ENCODE measurements at regions not wholly inside any gene's neighbourhood (a gene's known extent, or its start where the extent isn't known, plus 50 kb on each side); places are given as distances from the start of the nearest gene placed in this dataset.

DNA sequence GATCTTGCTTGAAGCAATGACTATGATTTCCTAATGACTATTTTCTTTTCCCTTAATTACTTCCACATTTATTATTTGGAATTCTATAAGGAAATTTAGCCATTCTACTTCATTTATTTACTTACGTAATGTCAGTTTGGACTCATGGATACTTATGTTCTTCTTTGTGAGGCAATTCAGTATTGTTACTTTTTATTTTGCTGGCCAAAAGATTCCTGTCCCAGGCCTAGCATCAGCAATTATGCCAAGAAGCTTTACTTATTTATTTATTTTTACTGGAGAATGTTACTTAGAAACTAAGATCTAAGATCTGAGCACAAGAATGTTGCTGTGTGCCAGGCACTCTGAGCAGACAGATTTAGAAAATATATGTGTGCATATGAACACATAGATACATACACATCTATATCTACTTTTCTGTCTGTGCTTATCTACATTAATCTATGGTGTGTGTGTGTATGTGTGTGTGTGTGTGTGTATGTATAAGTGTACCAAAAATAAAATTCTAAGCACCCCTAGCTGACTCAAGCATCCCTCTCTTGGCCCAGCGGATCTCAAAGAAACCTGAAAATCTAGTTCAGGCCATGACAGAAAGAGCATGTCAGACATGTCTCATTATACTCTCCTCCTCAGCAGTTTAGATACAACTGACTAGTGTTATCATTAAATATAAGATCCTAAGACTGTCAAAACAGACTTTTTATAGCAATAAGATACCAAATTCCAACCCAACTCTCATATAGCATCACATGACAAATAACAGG lies 640.0 kb upstream of the GJE1 start:
- H3K4me3 ChIP-seq (ENCODE audit: low read depth, low read length) = no peak overlapping the region
- no peak for DNase-seq (ENCODE audit: low read depth)

DNA sequence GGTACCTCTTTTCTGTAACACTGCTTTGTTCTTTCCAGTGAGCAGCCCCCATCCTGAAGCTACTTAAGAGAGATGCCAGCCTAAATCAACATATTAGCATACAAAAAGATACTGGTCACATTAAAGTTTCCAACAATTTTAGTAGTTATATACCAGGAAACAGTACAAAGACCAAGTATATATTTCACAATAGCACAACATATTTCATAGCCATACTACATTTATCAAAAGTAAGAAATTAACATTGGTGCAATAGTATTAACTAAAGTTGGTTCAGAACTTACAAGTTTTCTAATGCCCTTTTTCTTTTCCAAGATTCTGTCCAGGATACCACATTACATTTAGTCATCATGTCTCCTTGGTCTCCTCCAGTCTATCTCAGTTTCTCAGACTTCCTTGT lies 641.0 kb upstream of the GJE1 start:
- DNase-seq (ENCODE audit: low read depth) = no peak
- no peak overlapping the region for H3K4me3 ChIP-seq (ENCODE audit: low read depth, low read length)
- TF ChIP-seq POLR2A (IDR thresholded peaks at IDR 0.05; ENCODE audit: extremely low read depth, insufficient read length) = no peak
- TF ChIP-seq, protein P1, sequence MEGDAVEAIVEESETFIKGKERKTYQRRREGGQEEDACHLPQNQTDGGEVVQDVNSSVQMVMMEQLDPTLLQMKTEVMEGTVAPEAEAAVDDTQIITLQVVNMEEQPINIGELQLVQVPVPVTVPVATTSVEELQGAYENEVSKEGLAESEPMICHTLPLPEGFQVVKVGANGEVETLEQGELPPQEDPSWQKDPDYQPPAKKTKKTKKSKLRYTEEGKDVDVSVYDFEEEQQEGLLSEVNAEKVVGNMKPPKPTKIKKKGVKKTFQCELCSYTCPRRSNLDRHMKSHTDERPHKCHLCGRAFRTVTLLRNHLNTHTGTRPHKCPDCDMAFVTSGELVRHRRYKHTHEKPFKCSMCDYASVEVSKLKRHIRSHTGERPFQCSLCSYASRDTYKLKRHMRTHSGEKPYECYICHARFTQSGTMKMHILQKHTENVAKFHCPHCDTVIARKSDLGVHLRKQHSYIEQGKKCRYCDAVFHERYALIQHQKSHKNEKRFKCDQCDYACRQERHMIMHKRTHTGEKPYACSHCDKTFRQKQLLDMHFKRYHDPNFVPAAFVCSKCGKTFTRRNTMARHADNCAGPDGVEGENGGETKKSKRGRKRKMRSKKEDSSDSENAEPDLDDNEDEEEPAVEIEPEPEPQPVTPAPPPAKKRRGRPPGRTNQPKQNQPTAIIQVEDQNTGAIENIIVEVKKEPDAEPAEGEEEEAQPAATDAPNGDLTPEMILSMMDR (IDR thresholded peaks at IDR 0.05; ENCODE audit: low read depth, low read length) = no peak
- no peak for TF ChIP-seq MYC (IDR thresholded peaks at IDR 0.05; ENCODE audit: low read depth, low read length)
- TF ChIP-seq, protein P2, sequence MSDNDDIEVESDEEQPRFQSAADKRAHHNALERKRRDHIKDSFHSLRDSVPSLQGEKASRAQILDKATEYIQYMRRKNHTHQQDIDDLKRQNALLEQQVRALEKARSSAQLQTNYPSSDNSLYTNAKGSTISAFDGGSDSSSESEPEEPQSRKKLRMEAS (IDR thresholded peaks at IDR 0.05; ENCODE audit: low read depth, low read length) = no peak

More for the DNA sequence above, 640.0 kb upstream of the GJE1 start:
- no peak for TF ChIP-seq MYC (IDR thresholded peaks at IDR 0.05; ENCODE audit: low read depth, low read length)
- no peak for TF ChIP-seq POLR2A (IDR thresholded peaks at IDR 0.05; ENCODE audit: extremely low read depth, insufficient read length)
- TF ChIP-seq, protein P2 (IDR thresholded peaks at IDR 0.05; ENCODE audit: low read depth, low read length) = no peak
- TF ChIP-seq, protein P1 (IDR thresholded peaks at IDR 0.05; ENCODE audit: low read depth, low read length) = no peak

DNA sequence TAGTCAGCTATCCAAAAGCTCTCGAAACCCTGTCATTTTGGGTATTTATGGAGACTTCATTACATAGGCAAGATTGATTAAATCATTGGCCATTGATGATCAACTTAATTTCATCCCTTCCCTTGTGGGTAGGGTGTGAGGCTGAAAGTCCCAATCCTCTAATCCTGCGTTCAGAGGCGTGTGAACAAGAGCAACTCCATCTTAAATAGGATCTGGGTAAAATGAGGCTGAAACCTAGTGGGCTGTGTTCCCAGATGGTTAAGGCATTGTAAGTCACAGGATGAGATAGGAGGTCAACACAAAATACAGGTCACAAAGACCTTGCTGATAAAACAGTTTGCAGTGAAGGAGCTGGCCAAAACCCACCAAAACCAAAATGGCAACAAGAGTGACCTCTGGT lies 641.7 kb upstream of the GJE1 start:
- TF ChIP-seq MYC (IDR thresholded peaks at IDR 0.05; ENCODE audit: low read depth, low read length) (no peak), POLR2A (IDR thresholded peaks at IDR 0.05; ENCODE audit: extremely low read depth, insufficient read length) (no peak)
- TF ChIP-seq, protein P1 (IDR thresholded peaks at IDR 0.05; ENCODE audit: low read depth, low read length) = no peak
- TF ChIP-seq, protein P2 (IDR thresholded peaks at IDR 0.05; ENCODE audit: low read depth, low read length) = no peak
- no peak overlapping the region for H3K4me3 ChIP-seq (ENCODE audit: low read depth, low read length)
- no peak for DNase-seq (ENCODE audit: low read depth)

DNA sequence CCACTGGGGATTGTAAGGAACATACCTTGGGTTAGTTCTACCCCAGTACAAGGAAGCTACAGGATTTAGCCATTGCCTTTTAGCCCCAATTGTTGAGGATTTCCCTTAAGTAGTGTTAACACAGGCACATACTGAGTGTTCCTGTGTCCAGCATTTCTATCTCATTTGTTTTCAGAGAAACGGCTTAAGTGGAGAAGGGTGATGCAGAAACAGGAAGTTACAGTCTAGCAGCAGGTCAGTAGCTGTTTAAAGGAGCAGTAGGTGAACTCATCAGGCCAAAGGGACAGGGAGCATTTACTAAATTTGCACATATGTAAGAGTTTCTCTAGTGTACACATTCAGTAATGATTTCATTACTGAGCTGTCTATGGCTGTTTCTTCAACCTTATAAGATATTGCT lies 644.2 kb upstream of the GJE1 start:
- DNase-seq (ENCODE audit: low read depth) = peak; percentile 82
- TF ChIP-seq, protein P1 (IDR thresholded peaks at IDR 0.05; ENCODE audit: low read depth, low read length) = no peak
- H3K4me3 ChIP-seq (ENCODE audit: low read depth, low read length) = peak overlapping the region; percentile 18

DNA sequence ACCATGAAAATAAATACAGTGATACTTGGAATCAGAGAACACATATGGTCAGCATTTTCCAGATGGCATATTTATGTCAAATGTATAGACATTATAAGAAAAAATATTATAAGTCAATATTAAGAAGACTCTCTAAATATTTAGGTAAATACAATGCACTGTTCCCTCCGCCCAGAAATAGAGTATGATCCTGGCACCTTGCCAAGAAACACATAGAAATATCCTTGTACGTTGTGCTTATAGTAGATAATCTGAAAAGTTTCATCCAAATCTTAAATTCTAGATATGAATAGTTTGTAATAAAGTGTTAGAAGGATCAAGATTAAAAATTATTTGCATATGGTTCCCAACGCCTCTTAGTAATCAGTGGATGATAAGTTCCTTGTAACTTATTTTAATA lies 645.8 kb upstream of the GJE1 start:
- H3K4me3 ChIP-seq (ENCODE audit: low read depth, low read length) = no peak overlapping the region
- no peak for DNase-seq (ENCODE audit: low read depth)
- TF ChIP-seq, protein P1 (IDR thresholded peaks at IDR 0.05; ENCODE audit: low read depth, low read length) = no peak
- no peak for TF ChIP-seq MYC (IDR thresholded peaks at IDR 0.05; ENCODE audit: low read depth, low read length)
- TF ChIP-seq, protein P2 (IDR thresholded peaks at IDR 0.05; ENCODE audit: low read depth, low read length) = no peak
- TF ChIP-seq POLR2A (IDR thresholded peaks at IDR 0.05; ENCODE audit: extremely low read depth, insufficient read length) = no peak
